ENCODE measurements at regions not wholly inside any gene's neighbourhood (a gene's known extent, or its start where the extent isn't known, plus 50 kb on each side); places are given as distances from the start of the nearest gene placed in this dataset.

- peaks cover 21% of the 10 kb centered on the region for H3K9me3 Mint-ChIP-seq
Observed at GRCh38 chr3:180764481-180764880, 85.2 kb upstream of the CCDC39 start.

GRCh38 chr3:180770639-180771038, 91.3 kb upstream of the CCDC39 start:
- no peak overlapping the region for H3K27ac ChIP-seq (ENCODE audit: low read depth, low read length)
- H3K36me3 ChIP-seq (ENCODE audit: control insufficient read depth, insufficient read depth, low read length), result no peaks in the 10 kb centered on the region
- Mint-ChIP-seq H3K4me1 (no peaks in the 10 kb centered on the region), H3K4me3 (no peak overlapping the region), H3K36me3 (ENCODE audit: low read depth) (no peaks in the 10 kb centered on the region), H3K9me3 (peaks cover 52% of the 10 kb centered on the region), H3K27me3 (ENCODE audit: insufficient read depth) (no peaks in the 10 kb centered on the region), H3K27ac (no peak overlapping the region)
- TF ChIP-seq CTCF (conservative IDR thresholded peaks at IDR 0.05), result no peak
- peaks cover 8% of the 10 kb centered on the region for H3K9me3 ChIP-seq (ENCODE audit: control insufficient read depth, low read length)
- whole genome bisulfite sequencing, 2 experiments (ENCODE audit: insufficient coverage in 1 of 2, insufficient read length in 1 of 2), result no CpG with 5 or more reads among the region's 1 CpG
- no peak for DNase-seq
- no peaks in the 10 kb centered on the region for H3K4me1 ChIP-seq (ENCODE audit: control insufficient read depth, insufficient read depth, low read length)
- no peak overlapping the region for H3K4me3 ChIP-seq (ENCODE audit: low read length)
- no peak overlapping the region for H3K9ac ChIP-seq (ENCODE audit: extremely low read depth, low read length, poor library complexity, severe bottlenecking)
- H3K27me3 ChIP-seq (ENCODE audit: control insufficient read depth, insufficient read depth, low read length, poor library complexity, severe bottlenecking), result no peaks in the 10 kb centered on the region

More at GRCh38 chr3:180764481-180764880, 85.2 kb upstream of the CCDC39 start:
- Mint-ChIP-seq H3K36me3 (ENCODE audit: low read depth) (no peaks in the 10 kb centered on the region), H3K4me1 (no peaks in the 10 kb centered on the region), H3K27ac (no peak overlapping the region), H3K4me3 (no peak overlapping the region), H3K27me3 (ENCODE audit: insufficient read depth) (no peaks in the 10 kb centered on the region)
- H3K36me3 ChIP-seq (ENCODE audit: control insufficient read depth, insufficient read depth, low read length), result no peaks in the 10 kb centered on the region
- H3K27ac ChIP-seq (ENCODE audit: low read depth, low read length), result no peak overlapping the region
- H3K9ac ChIP-seq (ENCODE audit: extremely low read depth, low read length, poor library complexity, severe bottlenecking), result no peak overlapping the region
- H3K9me3 ChIP-seq (ENCODE audit: control insufficient read depth, low read length), result peaks cover 6% of the 10 kb centered on the region
- no peak overlapping the region for H3K4me3 ChIP-seq (ENCODE audit: low read length)
- no peak for TF ChIP-seq CTCF (conservative IDR thresholded peaks at IDR 0.05)
- no peak for DNase-seq
- 94% methylated on average over 1 of the region's 1 CpG; no CpG with 5 or more reads in 1 of the 2 experiments for WGBS, 2 experiments (ENCODE audit: insufficient coverage in 1 of 2, insufficient read length in 1 of 2)
- no peaks in the 10 kb centered on the region for H3K4me1 ChIP-seq (ENCODE audit: control insufficient read depth, insufficient read depth, low read length)
- no peaks in the 10 kb centered on the region for H3K27me3 ChIP-seq (ENCODE audit: control insufficient read depth, insufficient read depth, low read length, poor library complexity, severe bottlenecking)

- Mint-ChIP-seq H3K27ac (no peak overlapping the region), H3K27me3 (ENCODE audit: insufficient read depth) (no peaks in the 10 kb centered on the region), H3K4me1 (no peaks in the 10 kb centered on the region), H3K4me3 (no peak overlapping the region), H3K36me3 (ENCODE audit: low read depth) (no peaks in the 10 kb centered on the region), H3K9me3 (peaks cover 82% of the 10 kb centered on the region)
- Histone ChIP-seq H3K9ac (ENCODE audit: extremely low read depth, low read length, poor library complexity, severe bottlenecking) (no peak overlapping the region), H3K4me1 (ENCODE audit: control insufficient read depth, insufficient read depth, low read length) (no peaks in the 10 kb centered on the region), H3K27ac (ENCODE audit: low read depth, low read length) (no peak overlapping the region), H3K4me3 (ENCODE audit: low read length) (no peak overlapping the region), H3K9me3 (ENCODE audit: control insufficient read depth, low read length) (peaks cover 34% of the 10 kb centered on the region), H3K36me3 (ENCODE audit: control insufficient read depth, insufficient read depth, low read length) (no peaks in the 10 kb centered on the region), H3K27me3 (ENCODE audit: control insufficient read depth, insufficient read depth, low read length, poor library complexity, severe bottlenecking) (no peaks in the 10 kb centered on the region)
- no peak for DNase-seq
- 86 to 93% methylated on average over 2 to 4 of the region's 4 CpGs for WGBS, 2 experiments (ENCODE audit: insufficient coverage in 1 of 2, insufficient read length in 1 of 2)
- TF ChIP-seq CTCF (conservative IDR thresholded peaks at IDR 0.05), result no peak
Observed at GRCh38 chr3:180776433-180776832, 97.1 kb upstream of the CCDC39 start.

Data from endodermal cell (in vitro differentiated cells).